ENCODE measurements at regions not wholly inside any gene's neighbourhood (a gene's known extent, or its start where the extent isn't known, plus 50 kb on each side); places are given as distances from the start of the nearest gene placed in this dataset.

GRCh38 chr13:47094734-47095434 lies 198.0 kb upstream of the HTR2A start:
- FAIRE-seq (no peak), DNase-seq (ENCODE audit: low read depth, low spot score) (no peak)
- H3K79me2 ChIP-seq (ENCODE audit: control insufficient read depth, insufficient read depth, low read length), result no peaks in the 10 kb centered on the region
- dilution Hi-C loops (cut with MboI; ENCODE audit: extremely low pct_ligation_motif_present, low sequenced_read_pairs), result no loop called here
- H3K9me3 ChIP-seq (ENCODE audit: control insufficient read depth, low read depth, low read length), result no peaks in the 10 kb centered on the region
- H3K36me3 ChIP-seq (ENCODE audit: control insufficient read depth in 2 of 2, extremely low read depth in 1 of 2, insufficient read depth in 2 of 2, low read length in 2 of 2), result no peaks in the 10 kb centered on the region
- no peak overlapping the region for H3K9ac ChIP-seq (ENCODE audit: control insufficient read depth, extremely low read depth, insufficient read depth, low read length)
- H3K27ac ChIP-seq (ENCODE audit: control insufficient read depth, insufficient read depth, low read length), result no peak overlapping the region
- no peak overlapping the region for H3K4me2 ChIP-seq (ENCODE audit: control insufficient read depth, extremely low read depth, insufficient read depth, low read depth, low read length)
- no peak for TF ChIP-seq EZH2 (IDR thresholded peaks at IDR 0.05; ENCODE audit: low read length)
- TF ChIP-seq, protein P1, sequence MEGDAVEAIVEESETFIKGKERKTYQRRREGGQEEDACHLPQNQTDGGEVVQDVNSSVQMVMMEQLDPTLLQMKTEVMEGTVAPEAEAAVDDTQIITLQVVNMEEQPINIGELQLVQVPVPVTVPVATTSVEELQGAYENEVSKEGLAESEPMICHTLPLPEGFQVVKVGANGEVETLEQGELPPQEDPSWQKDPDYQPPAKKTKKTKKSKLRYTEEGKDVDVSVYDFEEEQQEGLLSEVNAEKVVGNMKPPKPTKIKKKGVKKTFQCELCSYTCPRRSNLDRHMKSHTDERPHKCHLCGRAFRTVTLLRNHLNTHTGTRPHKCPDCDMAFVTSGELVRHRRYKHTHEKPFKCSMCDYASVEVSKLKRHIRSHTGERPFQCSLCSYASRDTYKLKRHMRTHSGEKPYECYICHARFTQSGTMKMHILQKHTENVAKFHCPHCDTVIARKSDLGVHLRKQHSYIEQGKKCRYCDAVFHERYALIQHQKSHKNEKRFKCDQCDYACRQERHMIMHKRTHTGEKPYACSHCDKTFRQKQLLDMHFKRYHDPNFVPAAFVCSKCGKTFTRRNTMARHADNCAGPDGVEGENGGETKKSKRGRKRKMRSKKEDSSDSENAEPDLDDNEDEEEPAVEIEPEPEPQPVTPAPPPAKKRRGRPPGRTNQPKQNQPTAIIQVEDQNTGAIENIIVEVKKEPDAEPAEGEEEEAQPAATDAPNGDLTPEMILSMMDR (optimal IDR thresholded peaks at IDR 0.05 in 1 of 3, IDR thresholded peaks at IDR 0.05 in 1 of 3, conservative IDR thresholded peaks at IDR 0.05 in 1 of 3; ENCODE audit: extremely low read depth in 1 of 3, insufficient read depth in 2 of 3, low read length in 3 of 3), result no peak
- H3K9me1 ChIP-seq (ENCODE audit: control insufficient read depth, extremely low read depth, insufficient read depth, low read length), result no peaks in the 10 kb centered on the region
- H3K4me1 ChIP-seq (ENCODE audit: control insufficient read depth, extremely low read depth, insufficient read depth, low read length), result no peaks in the 10 kb centered on the region
- no peak overlapping the region for H3K4me3 ChIP-seq (ENCODE audit: control insufficient read depth in 2 of 3, extremely low read depth in 1 of 3, insufficient read depth in 2 of 3, low read depth in 1 of 3, low read length in 3 of 3)
- no peak overlapping the region for H2AFZ ChIP-seq (ENCODE audit: control insufficient read depth, low read length)
- no peaks in the 10 kb centered on the region for H4K20me1 ChIP-seq (ENCODE audit: control insufficient read depth, extremely low read depth, insufficient read depth, low read length)
- H3K27me3 ChIP-seq (ENCODE audit: control insufficient read depth, extremely low read depth, insufficient read depth, low read length), result no peaks in the 10 kb centered on the region

- dilution Hi-C loops (cut with MboI; ENCODE audit: extremely low pct_ligation_motif_present, low sequenced_read_pairs), result no loop called here
- no peak overlapping the region for H3K27ac ChIP-seq (ENCODE audit: control insufficient read depth, insufficient read depth, low read length)
These were observed 195.3 kb upstream of the HTR2A start for GRCh38 chr13:47092202-47092601.

More at GRCh38 chr13:47092202-47092601, 195.3 kb upstream of the HTR2A start:
- FAIRE-seq (no peak), DNase-seq (ENCODE audit: low read depth, low spot score) (no peak)
- H3K4me1 ChIP-seq (ENCODE audit: control insufficient read depth, extremely low read depth, insufficient read depth, low read length), result no peaks in the 10 kb centered on the region
- H2AFZ ChIP-seq (ENCODE audit: control insufficient read depth, low read length), result no peak overlapping the region
- TF ChIP-seq, protein P1 (optimal IDR thresholded peaks at IDR 0.05 in 1 of 3, IDR thresholded peaks at IDR 0.05 in 1 of 3, conservative IDR thresholded peaks at IDR 0.05 in 1 of 3; ENCODE audit: extremely low read depth in 1 of 3, insufficient read depth in 2 of 3, low read length in 3 of 3), result no peak
- TF ChIP-seq EZH2 (IDR thresholded peaks at IDR 0.05; ENCODE audit: low read length), result no peak
- no peaks in the 10 kb centered on the region for H4K20me1 ChIP-seq (ENCODE audit: control insufficient read depth, extremely low read depth, insufficient read depth, low read length)
- no peaks in the 10 kb centered on the region for H3K9me3 ChIP-seq (ENCODE audit: control insufficient read depth, low read depth, low read length)
- H3K4me3 ChIP-seq (ENCODE audit: control insufficient read depth in 2 of 3, extremely low read depth in 1 of 3, insufficient read depth in 2 of 3, low read depth in 1 of 3, low read length in 3 of 3), result no peak overlapping the region
- H3K4me2 ChIP-seq (ENCODE audit: control insufficient read depth, extremely low read depth, insufficient read depth, low read depth, low read length), result no peak overlapping the region
- H3K9me1 ChIP-seq (ENCODE audit: control insufficient read depth, extremely low read depth, insufficient read depth, low read length), result no peaks in the 10 kb centered on the region
- H3K79me2 ChIP-seq (ENCODE audit: control insufficient read depth, insufficient read depth, low read length), result no peaks in the 10 kb centered on the region
- no peaks in the 10 kb centered on the region for H3K27me3 ChIP-seq (ENCODE audit: control insufficient read depth, extremely low read depth, insufficient read depth, low read length)
- no peaks in the 10 kb centered on the region for H3K36me3 ChIP-seq (ENCODE audit: control insufficient read depth in 2 of 2, extremely low read depth in 1 of 2, insufficient read depth in 2 of 2, low read length in 2 of 2)
- H3K9ac ChIP-seq (ENCODE audit: control insufficient read depth, extremely low read depth, insufficient read depth, low read length), result no peak overlapping the region
